H1 (cell line): ENCODE measurements at regions not wholly inside any gene's neighbourhood (a gene's known extent, or its start where the extent isn't known, plus 50 kb on each side); places are given as distances from the start of the nearest gene placed in this dataset.

Experiments
- CTCF ChIA-PET: fragments of 300-600 bp; sonication (Branson Sonifier 250); formaldehyde crosslinking; loops from one replicate; lab custom pipeline; 2021; ENCODE audit not compliant: partially characterized antibody; lab: Charles Lee
- POLR2A ChIA-PET: fragments of 300-600 bp; sonication (Branson Sonifier 250); formaldehyde crosslinking; loops from one replicate; lab custom pipeline; 2021; ENCODE audit warnings: inconsistent platforms; ENCODE audit not compliant: partially characterized antibody; lab: Charles Lee
- DNase-seq, 2 experiments: peaks; one replicate each; pipeline versions ENCODE4 v3.0.0 to v3.0.0-alpha.2; 2010 to 2022; ENCODE audit warnings: low spot score in 2 of 2, low read depth in 1 of 2, mixed read lengths in 1 of 2
- FAIRE-seq: peaks from 2 replicates; lab custom pipeline; 2011; peaks lifted over from hg19 to GRCh38; lab: Jason Lieb, UNC
- H2AFZ ChIP-seq: 2 replicates; pipeline ENCODE4 v1.8.1; 2012; ENCODE audit warnings: low read length, inconsistent platforms
- H2AK5ac ChIP-seq: 2 replicates; pipeline ENCODE4 v1.6.1; 2013; ENCODE audit warnings: low read depth, low read length
- H2BK120ac ChIP-seq: replicated peaks from 2 replicates; pipeline ENCODE3; 2013; ENCODE audit warnings: low read depth, low read length, inconsistent platforms
- H2BK12ac ChIP-seq: 2 replicates; pipeline ENCODE4 v1.6.1; 2013; ENCODE audit warnings: low read depth, low read length
- H2BK15ac ChIP-seq: 2 replicates; pipeline ENCODE4 v1.6.1; 2013; ENCODE audit warnings: low read length
- H2BK20ac ChIP-seq: 2 replicates; pipeline ENCODE4 v1.6.1; 2013; ENCODE audit warnings: low read length
- H2BK5ac ChIP-seq: 2 replicates; pipeline ENCODE4 v1.6.1; 2013; ENCODE audit warnings: low read depth, low read length
- H3K14ac ChIP-seq: 2 replicates; pipeline ENCODE4 v1.6.1; 2013; ENCODE audit warnings: inconsistent platforms; ENCODE audit not compliant: insufficient read length
- H3K18ac ChIP-seq: 2 replicates; pipeline ENCODE4 v1.6.1; 2013; ENCODE audit warnings: low read length; ENCODE audit errors: extremely low read depth
- H3K23ac ChIP-seq: 2 replicates; pipeline ENCODE4 v1.6.1; 2013; ENCODE audit warnings: inconsistent platforms; ENCODE audit not compliant: insufficient read length
- H3K23me2 ChIP-seq: 2 replicates; pipeline ENCODE4 v1.6.1; 2013; ENCODE audit warnings: low read depth, low read length
- H3K27ac ChIP-seq: 2 replicates; pipeline ENCODE4 v1.6.1; 2011; ENCODE audit warnings: low read depth, low read length, inconsistent platforms
- H3K27me3 ChIP-seq, 4 experiments: replicated peaks in 1 of 4; 1 replicate in 1 of 4; 2 replicates in 3 of 4; pipeline versions ENCODE4 v1.6.1 to v1.8.1; 2011 to 2013; ENCODE audit warnings: low read length in 3 of 4, mild to moderate bottlenecking in 3 of 4, inconsistent platforms in 2 of 4, mixed read lengths in 2 of 4, moderate library complexity in 1 of 4; ENCODE audit not compliant: control insufficient read depth in 3 of 4, insufficient read depth in 3 of 4; ENCODE audit errors: extremely low read depth in 1 of 4
- H3K36me3 ChIP-seq, 4 experiments: 2 replicates each; pipeline versions ENCODE4 v1.6.1 to v1.8.1; 2011 to 2013; ENCODE audit warnings: mild to moderate bottlenecking in 4 of 4, low read length in 3 of 4, moderate library complexity in 2 of 4, control low read depth in 1 of 4, inconsistent platforms in 1 of 4; ENCODE audit not compliant: insufficient read depth in 4 of 4, control insufficient read depth in 2 of 4
- H3K4ac ChIP-seq: replicated peaks from 2 replicates; pipeline ENCODE3; 2013; ENCODE audit warnings: low read length, low read depth, mixed read lengths, inconsistent platforms; ENCODE audit not compliant: insufficient read length
- H3K4me1 ChIP-seq, 4 experiments: replicated peaks in 1 of 4; 1 replicate in 1 of 4; 2 replicates in 3 of 4; pipeline versions ENCODE4 v1.6.1 to v1.8.1; 2011 to 2013; ENCODE audit warnings: low read length in 3 of 4, inconsistent platforms in 2 of 4, mixed read lengths in 1 of 4; ENCODE audit not compliant: insufficient read depth in 4 of 4, control insufficient read depth in 3 of 4
- H3K4me2 ChIP-seq, 2 experiments: 2 replicates each; pipeline versions ENCODE4 v1.6.1 to v1.8.1; 2011 to 2013; ENCODE audit warnings: low read depth in 2 of 2, low read length in 2 of 2, control low read depth in 1 of 2, inconsistent platforms in 1 of 2, mild to moderate bottlenecking in 1 of 2; ENCODE audit not compliant: insufficient read depth in 1 of 2
- H3K4me3 ChIP-seq, 4 experiments: fragments of 200-600, 300-600 bp in 1 of 4; sonication (generic), shearing (Covaris generic), sonication (Bioruptor Twin) in 1 of 4; 2 replicates each; pipeline versions ENCODE4 v1.5.1 to v1.8.1; 2011 to 2016; ENCODE audit warnings: low read length in 4 of 4, low read depth in 3 of 4, control low read depth in 2 of 4, inconsistent platforms in 2 of 4, mild to moderate bottlenecking in 2 of 4, mixed read lengths in 1 of 4, moderate library complexity in 1 of 4; ENCODE audit not compliant: insufficient read depth in 2 of 4; ENCODE audit errors: extremely low read depth in 1 of 4
- H3K56ac ChIP-seq: replicated peaks from 2 replicates; pipeline ENCODE3; 2013; ENCODE audit warnings: low read depth, mild to moderate bottlenecking, mixed read lengths, low read length, inconsistent platforms; ENCODE audit not compliant: insufficient read length
- H3K79me1 ChIP-seq: 2 replicates; pipeline ENCODE4 v1.6.1; 2013; ENCODE audit warnings: low read depth, low read length, control low read depth
- H3K79me2 ChIP-seq, 2 experiments: 2 replicates each; pipeline versions ENCODE4 v1.6.1 to v1.8.1; 2012 to 2013; ENCODE audit warnings: low read length in 2 of 2, mild to moderate bottlenecking in 2 of 2, inconsistent platforms in 1 of 2; ENCODE audit not compliant: insufficient read depth in 2 of 2, control insufficient read depth in 1 of 2
- H3K9ac ChIP-seq, 4 experiments: replicated peaks in 1 of 4; 1 replicate in 1 of 4; 2 replicates in 3 of 4; pipeline versions ENCODE4 v1.6.1 to v1.8.1; 2011 to 2013; ENCODE audit warnings: low read depth in 3 of 4, low read length in 3 of 4, control low read depth in 2 of 4, mild to moderate bottlenecking in 2 of 4, moderate library complexity in 2 of 4, inconsistent platforms in 1 of 4; ENCODE audit errors: extremely low read depth in 1 of 4
- H3K9me3 ChIP-seq, 2 experiments: 2 replicates each; pipeline versions ENCODE4 v1.6.1 to v1.8.1; 2012 to 2013; ENCODE audit warnings: mild to moderate bottlenecking in 2 of 2, moderate library complexity in 2 of 2, control low read depth in 1 of 2, inconsistent platforms in 1 of 2, low read depth in 1 of 2, low read length in 1 of 2, mixed read lengths in 1 of 2; ENCODE audit not compliant: insufficient read depth in 2 of 2
- H4K20me1 ChIP-seq, 2 experiments: replicated peaks in 1 of 2; 2 replicates each; pipeline versions ENCODE3 to v1.8.1; 2011 to 2013; ENCODE audit warnings: inconsistent platforms in 2 of 2, low read length in 2 of 2, mild to moderate bottlenecking in 1 of 2; ENCODE audit not compliant: insufficient read depth in 2 of 2, control insufficient read depth in 1 of 2
- H4K5ac ChIP-seq: 2 replicates; pipeline ENCODE4 v1.6.1; 2013; ENCODE audit warnings: low read length, low read depth, mixed read lengths, inconsistent platforms; ENCODE audit not compliant: insufficient read length
- H4K8ac ChIP-seq: 2 replicates; pipeline ENCODE4 v1.8.0; 2013; ENCODE audit warnings: mild to moderate bottlenecking, moderate library complexity, low read length, inconsistent platforms; ENCODE audit not compliant: insufficient read depth; ENCODE audit errors: extremely low read depth
- H4K91ac ChIP-seq: replicated peaks from 2 replicates; pipeline ENCODE3; 2013; ENCODE audit warnings: low read length, mixed read lengths, inconsistent platforms; ENCODE audit not compliant: insufficient read length
- JUN ChIP-seq: IDR thresholded peaks from 2 replicates; pipeline ENCODE4 v1.6.1; 2011; ENCODE audit warnings: low read depth, mild to moderate bottlenecking, improper control_type of control experiment, low read length
- SP2 ChIP-seq: IDR thresholded peaks from 2 replicates; pipeline ENCODE4 v1.6.1; 2012; ENCODE audit warnings: mild to moderate bottlenecking, low read length, inconsistent platforms
- SUZ12 ChIP-seq: fragments of 200-600 bp; sonication (generic); IDR thresholded peaks from 2 replicates; pipeline ENCODE4 v1.6.1; 2012; ENCODE audit warnings: mild to moderate bottlenecking, inconsistent platforms, low read length, moderate library complexity, mixed read lengths
- TBP ChIP-seq: IDR thresholded peaks from 2 replicates; pipeline ENCODE4 v1.6.1; 2011; ENCODE audit warnings: low read depth, low read length, improper control_type of control experiment
- WGBS, 2 experiments: shearing (Covaris generic) in 1 of 2; methylation state at CpG; one replicate each; pipeline versions ENCODE4 v1.1.6 to v1.1.7; 2013 to 2015; ENCODE audit warnings: low lambda C conversion rate in 2 of 2, mixed read lengths in 2 of 2, inconsistent platforms in 1 of 2, low coverage in 1 of 2, missing lambda C conversion rate in 1 of 2; ENCODE audit not compliant: insufficient replicate concordance in 2 of 2, insufficient coverage in 1 of 2, insufficient read length in 1 of 2; ENCODE audit errors: extremely low coverage in 1 of 2, missing lambda C conversion rate in 1 of 2; 5-methylcytosine and 5-hydroxymethylcytosine counted together
- TF ChIP-seq, protein P1 (sequence below), 3 experiments: IDR thresholded peaks; 1 replicate in 2 of 3; 2 replicates in 1 of 3; pipeline versions ENCODE4 v1.5.1 to v1.6.1; 2011; ENCODE audit warnings: low read length in 3 of 3, mild to moderate bottlenecking in 3 of 3, inconsistent platforms in 2 of 3, low read depth in 1 of 3, moderate library complexity in 1 of 3; ENCODE audit not compliant: insufficient read depth in 1 of 3; ENCODE audit errors: control extremely low read depth in 1 of 3

DNA sequence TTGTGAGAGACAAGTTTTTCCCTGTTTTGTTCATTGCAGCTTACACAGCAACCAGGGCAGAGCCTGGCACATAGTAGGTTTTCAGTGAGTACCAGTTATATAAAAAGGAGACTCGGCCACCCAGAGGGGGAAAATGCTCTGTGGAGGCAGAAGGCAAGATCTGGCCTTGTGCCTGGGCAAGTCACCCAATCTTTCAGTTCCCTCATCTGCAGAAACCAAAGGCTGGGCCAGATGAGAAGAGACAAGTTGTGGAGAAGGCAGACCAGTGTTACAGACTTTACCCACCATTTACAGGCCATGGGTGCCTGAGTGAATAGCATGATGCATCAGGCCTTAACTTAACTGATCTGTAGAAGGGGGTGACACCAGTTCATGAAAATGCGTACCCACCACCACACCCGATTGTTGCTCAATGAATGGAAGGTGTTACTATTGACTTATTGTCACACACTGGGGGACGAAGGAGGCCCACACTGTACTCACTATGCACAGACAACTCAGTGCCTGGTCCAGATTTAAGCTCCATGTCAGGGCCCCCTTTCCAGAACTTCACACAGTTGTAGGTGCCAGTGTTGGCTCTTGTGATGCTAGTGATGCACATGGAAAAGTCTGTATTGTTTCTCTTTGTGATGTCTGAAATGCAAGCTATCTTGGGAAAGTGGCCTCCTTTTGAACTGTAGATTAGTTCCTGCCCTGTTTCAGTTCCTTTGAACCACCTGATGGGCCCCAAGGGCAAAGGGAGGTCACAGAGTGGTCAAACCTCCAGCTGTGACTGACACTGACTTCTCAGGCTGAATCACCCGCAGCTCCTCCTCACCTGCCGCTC is 64.3 kb upstream of the SIRPG start:
- peak overlapping the region; percentile 11 to 35 for H3K4me2 ChIP-seq
- TF ChIP-seq, protein P1, sequence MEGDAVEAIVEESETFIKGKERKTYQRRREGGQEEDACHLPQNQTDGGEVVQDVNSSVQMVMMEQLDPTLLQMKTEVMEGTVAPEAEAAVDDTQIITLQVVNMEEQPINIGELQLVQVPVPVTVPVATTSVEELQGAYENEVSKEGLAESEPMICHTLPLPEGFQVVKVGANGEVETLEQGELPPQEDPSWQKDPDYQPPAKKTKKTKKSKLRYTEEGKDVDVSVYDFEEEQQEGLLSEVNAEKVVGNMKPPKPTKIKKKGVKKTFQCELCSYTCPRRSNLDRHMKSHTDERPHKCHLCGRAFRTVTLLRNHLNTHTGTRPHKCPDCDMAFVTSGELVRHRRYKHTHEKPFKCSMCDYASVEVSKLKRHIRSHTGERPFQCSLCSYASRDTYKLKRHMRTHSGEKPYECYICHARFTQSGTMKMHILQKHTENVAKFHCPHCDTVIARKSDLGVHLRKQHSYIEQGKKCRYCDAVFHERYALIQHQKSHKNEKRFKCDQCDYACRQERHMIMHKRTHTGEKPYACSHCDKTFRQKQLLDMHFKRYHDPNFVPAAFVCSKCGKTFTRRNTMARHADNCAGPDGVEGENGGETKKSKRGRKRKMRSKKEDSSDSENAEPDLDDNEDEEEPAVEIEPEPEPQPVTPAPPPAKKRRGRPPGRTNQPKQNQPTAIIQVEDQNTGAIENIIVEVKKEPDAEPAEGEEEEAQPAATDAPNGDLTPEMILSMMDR (IDR thresholded peaks at IDR 0.05; ENCODE audit: control extremely low read depth in 1 of 3, insufficient read depth in 1 of 3, low read depth in 1 of 3, low read length in 3 of 3) = no peak
- TF ChIP-seq SUZ12 (no peak), TBP (no peak), JUN (no peak), SP2 (no peak)

More for the DNA sequence above, 64.3 kb upstream of the SIRPG start:
- Histone ChIP-seq H3K27me3 (peaks cover 0 to 40% (median 25%) of the 10 kb centered on the region in 4 experiments; a peak in 6 of 7 replicates), H3K18ac (no peak overlapping the region), H2AFZ (no peak overlapping the region), H4K20me1 (no peaks in the 10 kb centered on the region), H3K23ac (no peak overlapping the region), H3K79me1 (no peaks in the 10 kb centered on the region), H3K36me3 (no peaks in the 10 kb centered on the region), H2BK15ac (no peak overlapping the region), H4K5ac (no peak overlapping the region), H3K9ac (no peak overlapping the region), H4K91ac (peak overlapping the region; percentile 75), H3K14ac (no peak overlapping the region), H3K56ac (no peak overlapping the region), H2BK120ac (peak overlapping the region; percentile 2), H2BK12ac (peak overlapping the region; percentile 64; the same call in 1 of the 2 replicates), H3K4ac (peak overlapping the region; percentile 8), H3K4me3 (peak overlapping the region in 1 of 4 experiments; percentile 10; a peak in 1 of 8 replicates), H3K23me2 (no peaks in the 10 kb centered on the region), H2AK5ac (no peak overlapping the region), H3K27ac (no peak overlapping the region), H2BK20ac (peak overlapping the region; percentile 81), H3K9me3 (no peaks in the 10 kb centered on the region), H2BK5ac (no peak overlapping the region; the same call in 1 of the 2 replicates), H3K79me2 (no peaks in the 10 kb centered on the region), H4K8ac (no peak overlapping the region), H3K4me1 (peaks cover 3 to 15% (median 11%) of the 10 kb centered on the region in 4 experiments; a peak in 6 of 7 replicates)
- 39% methylated on average over 6 of the region's 6 CpGs; no CpG with 5 or more reads in 1 of the 2 experiments for WGBS, 2 experiments
- ChIA-PET CTCF (interaction anchor here (0.8 to 1.5 kb wide), 6 partner anchors 9 to 186 kb away, joined by 3 to 5 read pairs (median 3); no protein-coding TSS in a partner anchor), POLR2A (no interaction called here)
- peak; percentile 91 for FAIRE-seq
- DNase-seq = peak; percentile 60 to 90
